Right forelimb (tissue), 1 donor: ENCODE measurements at regions not wholly inside any gene's neighbourhood (a gene's known extent, or its start where the extent isn't known, plus 50 kb on each side); places are given as distances from the start of the nearest gene placed in this dataset.

Source experiments
- DNase-seq: peaks from one replicate; pipeline ENCODE4 v3.0.0-alpha.2; 2018

GRCh38 chr5:164555809-164556208, 1050.4 kb downstream of the MAT2B start:
- no peak for DNase-seq

- DNase-seq = no peak
Observed at GRCh38 chr5:164560216-164560615, 1054.8 kb downstream of the MAT2B start.

- DNase-seq = no peak
Observed at GRCh38 chr5:164561933-164562872, 1056.8 kb downstream of the MAT2B start.

- no peak for DNase-seq
Observed at GRCh38 chr5:164563370-164563769, 1058.0 kb downstream of the MAT2B start.

GRCh38 chr5:164573397-164573796, 1068.0 kb downstream of the MAT2B start:
- no peak for DNase-seq

- no peak for DNase-seq
Observed at GRCh38 chr5:164577201-164577600, 1071.8 kb downstream of the MAT2B start.

- no peak for DNase-seq
Observed at GRCh38 chr5:164577742-164578141, 1072.3 kb downstream of the MAT2B start.

- DNase-seq = no peak
Observed at GRCh38 chr5:164578401-164578800, 1073.0 kb downstream of the MAT2B start.

- no peak for DNase-seq
Observed at GRCh38 chr5:164578911-164579310, 1073.5 kb downstream of the MAT2B start.

GRCh38 chr5:164580155-164580554, 1074.7 kb downstream of the MAT2B start:
- no peak for DNase-seq

GRCh38 chr5:164581889-164582288, 1076.5 kb downstream of the MAT2B start:
- DNase-seq = no peak

- DNase-seq = no peak
Observed at GRCh38 chr5:164593982-164594381, 1088.6 kb downstream of the MAT2B start.

GRCh38 chr5:164597293-164597900, 1092.0 kb downstream of the MAT2B start:
- no peak for DNase-seq

- no peak for DNase-seq
Observed at GRCh38 chr5:164600274-164600673, 1094.9 kb downstream of the MAT2B start.

GRCh38 chr5:164600929-164601535, 1095.6 kb downstream of the MAT2B start:
- DNase-seq = no peak

GRCh38 chr5:164608507-164608906, 1103.1 kb downstream of the MAT2B start:
- no peak for DNase-seq

GRCh38 chr5:164610374-164610773, 1105.0 kb downstream of the MAT2B start:
- no peak for DNase-seq

- DNase-seq = no peak
Observed at GRCh38 chr5:164614707-164615106, 1109.3 kb downstream of the MAT2B start.

- DNase-seq = no peak
Observed at GRCh38 chr5:164617290-164617689, 1111.9 kb downstream of the MAT2B start.

- DNase-seq = no peak
Observed at GRCh38 chr5:164627021-164627420, 1121.6 kb downstream of the MAT2B start.

GRCh38 chr5:164636456-164636855, 1131.0 kb downstream of the MAT2B start:
- no peak for DNase-seq

GRCh38 chr5:164637931-164638521, 1132.6 kb downstream of the MAT2B start:
- DNase-seq = no peak

GRCh38 chr5:164649266-164649665, 1143.8 kb downstream of the MAT2B start:
- DNase-seq = no peak
